ENCODE measurements at regions not wholly inside any gene's neighbourhood (a gene's known extent, or its start where the extent isn't known, plus 50 kb on each side); places are given as distances from the start of the nearest gene placed in this dataset.
A peak's percentile ranks its signal among the peaks of the same experiment; 100 is the strongest.
"Not testable (repeated sequence)": the region's sequence is repeated elsewhere in the genome, so short reads cannot be mapped to it uniquely, and the experiment has no call there.

DNA sequence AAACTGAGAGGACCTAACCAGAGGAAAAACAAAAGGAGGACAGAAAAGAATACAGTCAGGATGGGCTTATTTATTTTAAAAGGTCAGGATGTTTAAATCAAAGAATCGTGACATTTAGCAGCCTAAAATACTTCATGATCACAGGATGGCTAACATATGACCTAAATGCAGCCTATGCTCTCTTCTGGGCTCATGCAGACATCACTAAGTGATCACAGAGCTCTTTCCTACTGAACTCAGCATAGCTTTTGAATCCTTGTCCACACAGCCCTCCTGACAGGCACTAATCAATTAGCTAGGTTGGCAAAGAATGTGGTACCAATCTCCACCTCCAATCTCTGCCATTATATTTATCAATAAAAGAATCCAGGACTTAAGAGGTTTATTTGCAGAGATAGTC is 60.1 kb upstream of the PHF21A start:
- no peaks in the 10 kb centered on the region for H3K9me3 ChIP-seq
- TF ChIP-seq, protein P1, sequence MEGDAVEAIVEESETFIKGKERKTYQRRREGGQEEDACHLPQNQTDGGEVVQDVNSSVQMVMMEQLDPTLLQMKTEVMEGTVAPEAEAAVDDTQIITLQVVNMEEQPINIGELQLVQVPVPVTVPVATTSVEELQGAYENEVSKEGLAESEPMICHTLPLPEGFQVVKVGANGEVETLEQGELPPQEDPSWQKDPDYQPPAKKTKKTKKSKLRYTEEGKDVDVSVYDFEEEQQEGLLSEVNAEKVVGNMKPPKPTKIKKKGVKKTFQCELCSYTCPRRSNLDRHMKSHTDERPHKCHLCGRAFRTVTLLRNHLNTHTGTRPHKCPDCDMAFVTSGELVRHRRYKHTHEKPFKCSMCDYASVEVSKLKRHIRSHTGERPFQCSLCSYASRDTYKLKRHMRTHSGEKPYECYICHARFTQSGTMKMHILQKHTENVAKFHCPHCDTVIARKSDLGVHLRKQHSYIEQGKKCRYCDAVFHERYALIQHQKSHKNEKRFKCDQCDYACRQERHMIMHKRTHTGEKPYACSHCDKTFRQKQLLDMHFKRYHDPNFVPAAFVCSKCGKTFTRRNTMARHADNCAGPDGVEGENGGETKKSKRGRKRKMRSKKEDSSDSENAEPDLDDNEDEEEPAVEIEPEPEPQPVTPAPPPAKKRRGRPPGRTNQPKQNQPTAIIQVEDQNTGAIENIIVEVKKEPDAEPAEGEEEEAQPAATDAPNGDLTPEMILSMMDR (IDR thresholded peaks at IDR 0.05): no peak
- H3K4me3 ChIP-seq: no peak overlapping the region
- DNase-seq (no peak), ATAC-seq (no peak)
- H3K36me3 ChIP-seq (ENCODE audit: low read depth): no peaks in the 10 kb centered on the region
- intact Hi-C loops (cut with DNase I, micrococcal nuclease): no loop called here
- no peaks in the 10 kb centered on the region for H3K4me1 ChIP-seq (ENCODE audit: low read depth)

DNA sequence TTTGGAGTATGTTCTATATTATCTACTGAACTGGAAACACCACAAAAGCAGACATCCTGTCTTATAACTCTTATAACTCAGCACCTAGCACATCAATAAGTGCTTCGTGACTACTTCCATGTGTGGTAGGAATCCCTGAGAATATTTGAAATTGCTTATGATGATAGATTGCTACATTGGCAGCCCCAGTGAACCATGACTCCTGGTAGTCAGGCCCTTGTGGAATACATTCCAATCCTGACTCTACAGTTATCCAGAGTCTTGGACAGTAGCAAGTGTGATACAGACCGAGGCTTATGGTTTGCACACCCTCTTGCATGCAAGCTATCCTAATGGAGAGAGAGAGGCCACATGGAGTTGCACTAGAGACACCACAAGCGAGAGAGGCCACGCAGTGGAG is 59.5 kb upstream of the PHF21A start:
- TF ChIP-seq, protein P1 (IDR thresholded peaks at IDR 0.05): no peak
- Histone ChIP-seq H3K4me1 (ENCODE audit: low read depth) (no peaks in the 10 kb centered on the region), H3K4me3 (no peak overlapping the region), H3K9me3 (no peaks in the 10 kb centered on the region), H3K36me3 (ENCODE audit: low read depth) (no peaks in the 10 kb centered on the region)
- intact Hi-C loops (cut with DNase I, micrococcal nuclease): no loop called here
- ATAC-seq (no peak), DNase-seq (no peak)

DNA sequence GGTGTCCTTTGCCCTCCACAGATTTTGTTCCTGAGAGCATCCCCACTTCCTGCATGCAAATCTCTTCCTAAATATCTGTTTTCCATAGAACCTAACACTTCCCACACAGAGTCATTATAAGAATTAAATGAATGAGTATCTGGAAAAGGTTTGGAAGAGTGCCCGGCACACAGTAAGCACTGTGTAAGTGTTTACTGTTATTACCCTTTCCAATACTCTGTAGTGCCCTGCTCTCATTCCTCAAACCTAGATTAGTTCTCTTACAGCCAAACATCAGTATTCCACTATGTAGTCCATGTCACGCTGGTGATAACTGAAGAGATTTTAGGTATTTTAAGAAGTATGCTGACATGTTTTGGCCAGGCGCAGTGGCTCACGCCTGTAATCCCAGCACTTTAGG is 57.3 kb upstream of the PHF21A start:
- no peak for ATAC-seq
- Histone ChIP-seq H3K9me3 (no peaks in the 10 kb centered on the region), H3K36me3 (ENCODE audit: low read depth) (no peaks in the 10 kb centered on the region), H3K4me3 (no peak overlapping the region), H3K4me1 (ENCODE audit: low read depth) (no peaks in the 10 kb centered on the region)
- no peak for DNase-seq
- intact Hi-C loops (cut with DNase I, micrococcal nuclease): no loop called here
- TF ChIP-seq, protein P1 (IDR thresholded peaks at IDR 0.05): no peak

DNA sequence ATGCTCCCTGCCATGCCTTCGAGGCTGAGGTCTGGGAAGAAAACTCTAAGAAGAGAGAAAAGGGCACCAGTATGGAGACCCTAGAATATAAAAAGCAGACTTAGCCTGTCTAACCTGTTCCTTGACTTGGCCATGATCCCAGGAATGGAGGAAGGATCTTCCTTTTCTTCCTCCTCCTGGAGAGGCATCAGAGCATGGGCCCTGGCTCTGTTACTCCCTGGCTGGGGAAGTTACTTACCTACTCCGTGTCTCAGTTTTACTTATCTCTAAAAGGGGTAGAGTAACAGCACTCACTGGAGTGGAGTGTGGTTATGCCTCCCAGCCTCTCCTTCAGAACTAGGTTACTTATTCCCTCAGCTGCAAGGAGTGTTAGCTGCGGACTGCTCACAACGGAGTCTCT is 55.2 kb upstream of the PHF21A start:
- H3K4me1 ChIP-seq (ENCODE audit: low read depth): no peaks in the 10 kb centered on the region
- ATAC-seq (peak; percentile 65), DNase-seq (peak in 1 of 3 donors; percentile 66)
- TF ChIP-seq, protein P1 (IDR thresholded peaks at IDR 0.05): no peak
- H3K36me3 ChIP-seq (ENCODE audit: low read depth): no peaks in the 10 kb centered on the region
- H3K9me3 ChIP-seq: no peaks in the 10 kb centered on the region
- no peak overlapping the region for H3K4me3 ChIP-seq
- intact Hi-C loops (cut with DNase I, micrococcal nuclease): no loop called here

DNA sequence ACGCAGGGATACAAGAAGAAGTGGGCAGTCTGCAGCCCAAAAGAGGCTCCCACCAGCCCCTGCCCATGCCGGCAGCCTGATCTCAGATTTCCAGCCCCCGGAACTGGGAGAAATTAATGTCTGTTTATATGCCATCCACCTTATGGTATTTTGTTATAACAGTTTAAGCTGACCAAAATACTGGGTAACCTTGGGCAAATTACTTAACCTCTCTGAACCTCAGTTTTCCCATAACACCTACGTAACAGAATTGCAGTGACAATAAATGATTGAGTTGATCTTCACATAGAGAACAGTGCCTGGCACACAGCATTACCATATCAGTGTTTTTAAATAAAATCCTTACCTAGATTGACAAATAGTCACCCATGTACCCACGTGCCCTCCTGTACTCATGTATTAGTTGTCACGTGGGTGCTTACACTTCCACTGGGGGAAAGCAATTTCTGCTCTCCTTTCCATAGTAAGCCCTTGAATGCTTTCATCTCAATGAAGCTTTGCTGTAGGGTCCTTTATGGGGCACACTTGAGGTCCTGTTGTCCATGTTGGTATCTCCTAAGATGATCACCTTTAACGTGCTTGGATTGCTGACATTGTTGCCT is 54.2 kb upstream of the PHF21A start:
- intact Hi-C loops (cut with DNase I, micrococcal nuclease): no loop called here
- DNase-seq: no peak
- TF ChIP-seq, protein P1 (IDR thresholded peaks at IDR 0.05): no peak

DNA sequence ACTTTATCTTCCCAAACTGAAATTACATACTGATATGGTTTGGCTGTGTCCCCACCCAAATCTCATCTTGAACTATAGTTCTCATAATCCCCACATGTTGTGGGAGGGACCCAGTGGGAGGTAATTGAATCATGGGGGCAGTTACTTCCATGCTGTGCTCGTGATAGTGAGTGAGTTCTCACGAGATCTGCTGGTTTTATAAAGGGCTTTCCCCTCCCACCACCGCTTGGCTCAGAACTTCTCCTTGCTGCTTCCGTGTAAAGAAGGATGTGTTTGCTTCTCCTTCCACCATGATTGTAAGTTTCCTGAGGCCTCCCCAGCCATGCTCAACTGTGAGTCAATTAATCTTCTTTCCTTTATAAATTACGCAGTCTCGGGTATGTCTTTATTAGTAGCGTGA is 50.4 kb upstream of the PHF21A start:
- DNase-seq; H3K4me3 ChIP-seq; intact Hi-C loops (cut with DNase I, micrococcal nuclease); H3K36me3 ChIP-seq (ENCODE audit: low read depth); H3K4me1 ChIP-seq (ENCODE audit: low read depth); H3K9me3 ChIP-seq; ATAC-seq: not testable (repeated sequence)

More for the DNA sequence above, 54.2 kb upstream of the PHF21A start:
- Histone ChIP-seq H3K9me3 (no peaks in the 10 kb centered on the region), H3K36me3 (ENCODE audit: low read depth) (no peaks in the 10 kb centered on the region), H3K4me3 (no peak overlapping the region), H3K4me1 (ENCODE audit: low read depth) (no peaks in the 10 kb centered on the region)
- ATAC-seq: no peak

Data from mucosa of descending colon (tissue), 3 donors.